HEK293 (cell line): ENCODE measurements at regions not wholly inside any gene's neighbourhood (a gene's known extent, or its start where the extent isn't known, plus 50 kb on each side); places are given as distances from the start of the nearest gene placed in this dataset.

ENCODE experiments used
- REPIN1 ChIP-seq: fragments of 450-650 bp; formaldehyde crosslinking; IDR thresholded peaks from 2 replicates; pipeline ENCODE4 v1.5.1; 2017; ENCODE audit warnings: missing biosample characterization, missing genetic modification characterization, low read depth
- SETDB1 ChIP-seq: IDR thresholded peaks from one replicate; pipeline ENCODE4 v1.6.1; 2017; ENCODE audit warnings: mild to moderate bottlenecking, low read length, moderate library complexity, mixed read lengths; ENCODE audit not compliant: insufficient read length
- TRIM28 ChIP-seq: IDR thresholded peaks from 2 replicates; pipeline ENCODE4 v1.6.1; 2011; ENCODE audit warnings: low read length, control low read depth, borderline replicate concordance
- ZNF792 ChIP-seq: fragments of 450-650 bp; formaldehyde crosslinking; IDR thresholded peaks from 2 replicates; pipeline ENCODE4 v1.5.1; 2016; ENCODE audit warnings: missing biosample characterization, missing genetic modification characterization
- TF ChIP-seq, protein P1 (sequence below): fragments of 450-650 bp; formaldehyde crosslinking; IDR thresholded peaks from 2 replicates; pipeline ENCODE4 v1.5.1; 2016; ENCODE audit warnings: missing biosample characterization, missing genetic modification characterization

DNA sequence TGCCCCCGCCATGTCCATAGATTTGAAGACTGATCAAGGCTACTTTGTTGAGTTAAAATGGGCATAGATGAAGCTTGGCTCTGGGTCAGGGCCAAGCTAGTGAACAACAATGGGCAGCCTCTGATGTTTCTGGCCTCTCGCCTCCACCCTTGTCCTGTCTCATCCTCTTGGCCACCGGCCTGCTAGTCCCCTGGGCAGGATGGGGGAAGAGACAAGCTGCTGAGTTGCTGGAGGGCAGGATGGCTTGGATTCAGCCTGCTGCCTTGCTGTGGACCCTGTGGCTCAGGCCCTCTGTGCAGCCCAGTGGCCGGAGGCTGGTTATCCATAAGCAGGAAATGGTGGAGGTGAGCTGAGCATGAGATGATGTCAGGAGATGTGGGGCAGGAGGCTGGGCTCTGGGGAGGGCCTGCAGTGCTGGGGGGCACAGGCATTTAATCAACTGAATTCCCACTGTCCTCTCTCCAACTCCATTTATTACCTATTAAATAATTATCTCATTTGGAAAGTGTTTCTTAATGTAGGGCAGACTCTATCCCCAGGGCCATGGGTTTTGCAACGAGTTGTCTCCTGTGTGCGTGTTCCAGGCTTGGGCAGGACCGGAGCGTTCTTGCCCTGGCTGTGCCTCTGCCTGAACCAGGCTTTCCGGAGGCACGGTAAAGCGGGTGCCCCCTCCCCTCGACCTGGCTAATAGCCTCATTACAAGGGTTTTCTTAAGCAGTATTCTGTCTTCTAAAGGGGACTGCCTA, 122.9 kb downstream of the GLI2 start:
- TF ChIP-seq, protein P1, sequence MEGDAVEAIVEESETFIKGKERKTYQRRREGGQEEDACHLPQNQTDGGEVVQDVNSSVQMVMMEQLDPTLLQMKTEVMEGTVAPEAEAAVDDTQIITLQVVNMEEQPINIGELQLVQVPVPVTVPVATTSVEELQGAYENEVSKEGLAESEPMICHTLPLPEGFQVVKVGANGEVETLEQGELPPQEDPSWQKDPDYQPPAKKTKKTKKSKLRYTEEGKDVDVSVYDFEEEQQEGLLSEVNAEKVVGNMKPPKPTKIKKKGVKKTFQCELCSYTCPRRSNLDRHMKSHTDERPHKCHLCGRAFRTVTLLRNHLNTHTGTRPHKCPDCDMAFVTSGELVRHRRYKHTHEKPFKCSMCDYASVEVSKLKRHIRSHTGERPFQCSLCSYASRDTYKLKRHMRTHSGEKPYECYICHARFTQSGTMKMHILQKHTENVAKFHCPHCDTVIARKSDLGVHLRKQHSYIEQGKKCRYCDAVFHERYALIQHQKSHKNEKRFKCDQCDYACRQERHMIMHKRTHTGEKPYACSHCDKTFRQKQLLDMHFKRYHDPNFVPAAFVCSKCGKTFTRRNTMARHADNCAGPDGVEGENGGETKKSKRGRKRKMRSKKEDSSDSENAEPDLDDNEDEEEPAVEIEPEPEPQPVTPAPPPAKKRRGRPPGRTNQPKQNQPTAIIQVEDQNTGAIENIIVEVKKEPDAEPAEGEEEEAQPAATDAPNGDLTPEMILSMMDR, result no peak
- TF ChIP-seq REPIN1 (tag by site-specific recombination) (no peak), SETDB1 (no peak), ZNF792 (tag by site-specific recombination) (no peak), TRIM28 (no peak)
